Calu3 (cell line): ENCODE measurements at regions not wholly inside any gene's neighbourhood (a gene's known extent, or its start where the extent isn't known, plus 50 kb on each side); places are given as distances from the start of the nearest gene placed in this dataset.

Experiments
- BruUV-seq: library from RNA; stranded (reverse); fragments of 400-500 nt; replicated peaks from 2 replicates; lab custom pipeline; 2021; lab: Mats Ljungman, UMichigan
- CTCF ChIA-PET: fragments of 300-600 bp; sonication (Branson Sonifier 250); formaldehyde crosslinking; loops from one replicate; lab custom pipeline; 2022; ENCODE audit warnings: antibody characterized with exemption; lab: Charles Lee
- DNase-seq: peaks from one replicate; pipeline ENCODE4 v3.0.0; 2022
- H3K27ac Mint-ChIP-seq: one replicate; pipeline ENCODE4 v1.8.0; 2022; ENCODE audit warnings: mixed read lengths; ENCODE audit not compliant: unreplicated experiment
- H3K27me3 Mint-ChIP-seq: one replicate; pipeline ENCODE4 v1.8.0; 2022; ENCODE audit warnings: mixed read lengths; ENCODE audit not compliant: unreplicated experiment
- H3K36me3 Mint-ChIP-seq: one replicate; pipeline ENCODE4 v1.8.0; 2022; ENCODE audit warnings: mild to moderate bottlenecking, moderate library complexity, mixed read lengths; ENCODE audit not compliant: insufficient read depth, unreplicated experiment
- H3K4me1 Mint-ChIP-seq: one replicate; pipeline ENCODE4 v1.8.0; 2022; ENCODE audit warnings: mild to moderate bottlenecking, low read depth, mixed read lengths; ENCODE audit not compliant: unreplicated experiment
- H3K4me3 Mint-ChIP-seq: one replicate; pipeline ENCODE4 v1.8.0; 2022; ENCODE audit warnings: mild to moderate bottlenecking, low read depth, moderate library complexity, mixed read lengths; ENCODE audit not compliant: unreplicated experiment
- H3K9me3 Mint-ChIP-seq: one replicate; pipeline ENCODE4 v1.8.0; 2022; ENCODE audit warnings: low read depth, mixed read lengths; ENCODE audit not compliant: unreplicated experiment
- intact Hi-C: fragments of 100-400 bp; cut with micrococcal nuclease; formaldehyde crosslinking; loops from one replicate; pipeline ENCODE4 v1.10.0; 2022; ENCODE audit not compliant: unreplicated experiment
- TF ChIP-seq, protein P1 (sequence below): fragments of 200-600 bp; IDR thresholded peaks from one replicate; pipeline ENCODE4 v1.8.0; 2022; ENCODE audit warnings: antibody characterized with exemption; ENCODE audit not compliant: unreplicated experiment

DNA sequence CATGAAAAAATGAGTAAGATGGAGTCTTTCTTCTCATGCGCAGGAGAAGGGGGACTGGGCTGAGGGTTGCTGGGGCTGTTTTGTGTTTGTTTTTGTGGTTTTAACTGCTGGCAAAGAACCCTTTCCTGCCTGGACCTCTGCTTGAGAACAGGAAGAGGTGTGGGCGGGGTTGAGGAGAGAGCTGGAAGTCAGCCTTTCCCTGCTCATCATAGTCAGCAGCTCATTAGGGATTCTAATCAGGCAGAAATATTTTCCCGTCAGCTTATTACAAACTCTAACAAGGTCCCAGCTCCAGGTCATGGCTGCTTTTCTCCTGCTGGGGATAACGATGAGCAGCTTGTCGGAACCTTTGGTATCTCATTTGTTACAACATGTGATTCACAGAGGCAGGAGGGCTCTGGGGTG lies 185.0 kb upstream of the NRXN3 start:
- CTCF ChIA-PET: interaction anchor here (0.6 kb wide), 1 partner anchor 178 kb away, joined by 3 read pairs; no protein-coding TSS in a partner anchor
- TF ChIP-seq, protein P1, sequence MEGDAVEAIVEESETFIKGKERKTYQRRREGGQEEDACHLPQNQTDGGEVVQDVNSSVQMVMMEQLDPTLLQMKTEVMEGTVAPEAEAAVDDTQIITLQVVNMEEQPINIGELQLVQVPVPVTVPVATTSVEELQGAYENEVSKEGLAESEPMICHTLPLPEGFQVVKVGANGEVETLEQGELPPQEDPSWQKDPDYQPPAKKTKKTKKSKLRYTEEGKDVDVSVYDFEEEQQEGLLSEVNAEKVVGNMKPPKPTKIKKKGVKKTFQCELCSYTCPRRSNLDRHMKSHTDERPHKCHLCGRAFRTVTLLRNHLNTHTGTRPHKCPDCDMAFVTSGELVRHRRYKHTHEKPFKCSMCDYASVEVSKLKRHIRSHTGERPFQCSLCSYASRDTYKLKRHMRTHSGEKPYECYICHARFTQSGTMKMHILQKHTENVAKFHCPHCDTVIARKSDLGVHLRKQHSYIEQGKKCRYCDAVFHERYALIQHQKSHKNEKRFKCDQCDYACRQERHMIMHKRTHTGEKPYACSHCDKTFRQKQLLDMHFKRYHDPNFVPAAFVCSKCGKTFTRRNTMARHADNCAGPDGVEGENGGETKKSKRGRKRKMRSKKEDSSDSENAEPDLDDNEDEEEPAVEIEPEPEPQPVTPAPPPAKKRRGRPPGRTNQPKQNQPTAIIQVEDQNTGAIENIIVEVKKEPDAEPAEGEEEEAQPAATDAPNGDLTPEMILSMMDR: no peak
- intact Hi-C loops: no loop called here
- no TSS peak for BruUV-seq
- peaks cover 4% of the 10 kb centered on the region for H3K27me3 Mint-ChIP-seq
- peaks cover 6% of the 10 kb centered on the region for H3K36me3 Mint-ChIP-seq
- H3K4me3 Mint-ChIP-seq: no peak overlapping the region
- peaks cover 4% of the 10 kb centered on the region for H3K4me1 Mint-ChIP-seq
- no peak overlapping the region for H3K27ac Mint-ChIP-seq
- no peaks in the 10 kb centered on the region for H3K9me3 Mint-ChIP-seq
- no peak for DNase-seq

DNA sequence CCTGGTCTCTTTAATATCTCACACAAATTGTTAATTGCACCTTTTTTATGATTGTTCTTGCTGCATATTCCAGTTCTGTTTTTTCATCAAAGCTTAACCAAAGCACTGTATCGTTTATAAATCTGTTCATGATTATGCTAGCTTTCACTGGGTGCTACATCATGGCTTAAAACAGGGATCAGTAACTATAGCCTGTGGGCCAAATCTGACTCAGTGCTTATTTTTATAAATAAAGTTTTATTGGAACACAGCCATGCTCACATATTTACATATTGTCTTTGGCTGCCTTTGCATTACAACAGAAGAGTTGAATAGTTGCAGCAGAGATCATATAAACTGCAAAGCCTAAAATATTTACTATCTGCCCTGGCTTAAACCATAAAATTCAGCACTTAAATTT lies 183.4 kb upstream of the NRXN3 start:
- no peak for DNase-seq
- intact Hi-C loops: no loop called here
- H3K4me1 Mint-ChIP-seq: no peaks in the 10 kb centered on the region
- no TSS peak for BruUV-seq
- H3K9me3 Mint-ChIP-seq: no peaks in the 10 kb centered on the region
- CTCF ChIA-PET: no interaction called here
- TF ChIP-seq, protein P1: no peak
- no peak overlapping the region for H3K27ac Mint-ChIP-seq
- H3K4me3 Mint-ChIP-seq: no peak overlapping the region
- H3K36me3 Mint-ChIP-seq: no peaks in the 10 kb centered on the region
- no peaks in the 10 kb centered on the region for H3K27me3 Mint-ChIP-seq

DNA sequence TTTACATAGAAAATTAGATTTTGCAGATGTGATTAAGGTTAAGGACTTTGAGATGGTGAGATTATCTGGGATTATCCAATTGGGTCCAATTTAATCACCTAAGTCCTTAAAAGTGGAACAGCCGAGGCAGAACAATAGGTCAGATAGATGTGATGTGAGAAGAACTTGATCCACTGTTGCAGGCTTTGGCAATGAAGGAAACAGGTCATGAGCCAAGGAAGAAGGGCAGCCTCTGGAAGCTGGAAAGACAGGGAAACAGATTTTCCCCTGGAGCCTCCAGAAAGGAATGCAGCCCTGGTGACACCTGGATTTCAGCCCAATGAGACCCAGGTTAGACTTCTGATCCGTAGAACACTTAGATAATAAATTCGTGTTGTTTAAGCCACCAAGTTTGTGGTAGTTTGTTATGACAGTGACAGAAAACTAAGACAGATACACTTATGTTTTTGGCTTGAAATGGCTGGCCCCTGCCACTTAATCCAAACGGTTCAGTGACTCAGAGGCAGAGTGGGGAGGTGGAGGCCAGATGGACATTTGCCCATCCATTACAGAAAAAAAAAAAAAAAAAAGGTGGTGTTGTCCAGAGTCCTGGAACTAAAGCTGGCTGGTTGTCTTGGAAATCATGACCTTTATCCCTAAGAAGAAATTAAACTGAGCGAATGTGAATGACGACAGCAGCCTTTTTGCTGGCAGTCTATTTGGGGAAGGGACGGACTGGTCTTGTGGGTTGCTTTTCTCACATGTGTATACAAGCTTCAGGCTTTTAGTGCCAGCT lies 181.9 kb upstream of the NRXN3 start:
- BruUV-seq: no TSS peak
- Mint-ChIP-seq H3K27ac (no peak overlapping the region), H3K4me1 (no peaks in the 10 kb centered on the region), H3K27me3 (no peaks in the 10 kb centered on the region), H3K36me3 (no peaks in the 10 kb centered on the region), H3K9me3 (no peaks in the 10 kb centered on the region), H3K4me3 (no peak overlapping the region)
- CTCF ChIA-PET: no interaction called here
- DNase-seq: no peak
- TF ChIP-seq, protein P1: no peak
- intact Hi-C loops: no loop called here

DNA sequence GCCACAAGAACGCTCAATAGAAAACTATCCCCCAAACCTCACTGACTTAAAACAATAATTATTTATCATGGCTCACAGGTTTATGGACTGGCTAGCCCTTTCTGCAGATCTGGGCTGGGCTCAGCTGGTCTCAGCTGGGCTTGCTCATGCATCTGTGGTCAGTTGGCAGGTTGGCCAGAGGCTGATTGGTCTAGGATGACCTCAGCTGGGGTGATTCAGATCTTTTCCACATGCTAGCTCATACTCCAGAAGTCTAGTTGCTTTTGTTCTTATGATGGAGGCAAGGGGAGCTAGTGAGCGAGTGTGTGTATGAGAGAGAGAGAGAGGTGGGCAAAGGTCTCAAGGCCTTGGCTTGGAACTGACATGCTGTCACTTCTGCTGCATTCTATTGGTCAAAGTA lies 181.2 kb upstream of the NRXN3 start:
- intact Hi-C loops: no loop called here
- TF ChIP-seq, protein P1: no peak
- no peaks in the 10 kb centered on the region for H3K27me3 Mint-ChIP-seq
- H3K36me3 Mint-ChIP-seq: no peaks in the 10 kb centered on the region
- BruUV-seq: no TSS peak
- H3K4me3 Mint-ChIP-seq: no peak overlapping the region
- no peak overlapping the region for H3K27ac Mint-ChIP-seq
- no peaks in the 10 kb centered on the region for H3K4me1 Mint-ChIP-seq
- no peaks in the 10 kb centered on the region for H3K9me3 Mint-ChIP-seq
- CTCF ChIA-PET: no interaction called here
- DNase-seq: no peak
